ENCODE measurements at regions not wholly inside any gene's neighbourhood (a gene's known extent, or its start where the extent isn't known, plus 50 kb on each side); places are given as distances from the start of the nearest gene placed in this dataset.

DNA sequence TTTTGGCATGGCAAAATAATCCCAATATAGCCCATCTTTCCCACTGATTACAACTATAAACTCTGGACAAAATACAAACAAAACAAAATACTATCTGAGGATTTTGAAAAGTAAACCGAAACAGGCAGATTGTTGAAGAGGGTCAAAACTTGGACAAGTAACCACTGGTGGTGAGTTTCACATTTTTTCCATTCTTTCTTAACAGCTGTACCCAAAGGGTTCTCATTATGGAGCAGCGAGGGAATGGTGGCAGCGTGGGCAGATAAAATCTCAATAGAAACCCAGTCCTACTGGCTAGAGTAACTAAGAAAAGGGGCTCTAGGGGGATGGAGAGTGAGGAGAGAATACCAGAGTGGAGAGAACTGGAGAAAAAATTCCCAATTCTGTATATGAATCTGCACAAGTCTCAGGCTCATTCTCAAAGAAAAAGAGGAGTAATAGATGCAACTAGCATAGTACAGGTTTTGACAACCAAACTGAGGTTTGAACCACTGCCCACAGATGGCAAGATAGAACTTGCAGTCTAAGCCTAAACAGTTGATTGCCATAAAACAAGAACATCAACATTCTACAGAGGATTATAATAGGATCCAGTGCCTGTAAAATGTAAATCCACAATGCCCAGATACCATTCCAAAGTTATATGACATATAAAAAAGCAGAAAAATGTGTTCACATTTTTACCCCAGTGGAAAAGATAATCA is 284.5 kb downstream of the KCNRG start:
- ATAC-seq, result no peak
- TF ChIP-seq ZNF70 (CRISPR knock-in tag; IDR thresholded peaks at IDR 0.05), result no peak
- no peak for TF ChIP-seq TOX (CRISPR knock-in tag; IDR thresholded peaks at IDR 0.05; ENCODE audit: borderline replicate concordance)
- no peak for TF ChIP-seq ZNF565 (CRISPR knock-in tag; conservative IDR thresholded peaks at IDR 0.05; ENCODE audit: low read depth)

DNA sequence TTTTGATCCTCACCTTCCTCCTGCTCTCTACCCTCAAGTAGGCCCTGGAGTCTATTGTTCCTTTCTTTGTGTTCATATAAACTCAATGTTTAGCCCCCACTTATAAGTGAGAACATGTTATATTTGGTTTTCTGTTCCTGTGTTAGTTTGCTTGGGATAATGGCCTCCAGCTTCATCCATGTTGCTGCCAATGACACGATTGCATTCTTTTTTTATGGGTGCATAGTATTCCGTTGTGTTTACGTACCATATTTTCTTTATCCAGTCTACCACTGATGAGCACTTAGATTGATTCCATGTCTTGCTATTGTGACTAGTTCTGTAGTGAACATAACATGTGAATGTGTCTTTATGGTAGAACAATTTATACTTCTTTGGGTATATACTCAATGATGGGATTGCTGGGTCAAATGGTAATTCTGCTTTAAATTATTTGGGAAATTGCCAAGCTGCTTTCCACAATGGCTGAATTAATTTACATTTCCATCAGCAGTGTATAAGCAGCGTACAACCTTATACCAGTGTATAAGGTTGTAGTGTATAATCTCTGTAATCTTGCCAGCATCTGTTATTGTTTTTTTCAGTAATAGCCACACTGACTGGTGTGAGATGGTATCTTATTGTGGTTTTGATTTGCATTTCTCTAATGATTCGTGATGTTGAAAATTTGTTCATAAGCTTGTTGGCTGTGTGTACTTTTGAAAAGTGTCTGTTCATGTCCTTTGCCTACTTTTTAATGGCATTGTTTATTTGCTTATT is 288.9 kb downstream of the KCNRG start:
- TF ChIP-seq ZNF8 (CRISPR knock-in tag; IDR thresholded peaks at IDR 0.05), result no peak
- no peak for TF ChIP-seq OSR1 (CRISPR knock-in tag; IDR thresholded peaks at IDR 0.05)
- TF ChIP-seq, protein P1, sequence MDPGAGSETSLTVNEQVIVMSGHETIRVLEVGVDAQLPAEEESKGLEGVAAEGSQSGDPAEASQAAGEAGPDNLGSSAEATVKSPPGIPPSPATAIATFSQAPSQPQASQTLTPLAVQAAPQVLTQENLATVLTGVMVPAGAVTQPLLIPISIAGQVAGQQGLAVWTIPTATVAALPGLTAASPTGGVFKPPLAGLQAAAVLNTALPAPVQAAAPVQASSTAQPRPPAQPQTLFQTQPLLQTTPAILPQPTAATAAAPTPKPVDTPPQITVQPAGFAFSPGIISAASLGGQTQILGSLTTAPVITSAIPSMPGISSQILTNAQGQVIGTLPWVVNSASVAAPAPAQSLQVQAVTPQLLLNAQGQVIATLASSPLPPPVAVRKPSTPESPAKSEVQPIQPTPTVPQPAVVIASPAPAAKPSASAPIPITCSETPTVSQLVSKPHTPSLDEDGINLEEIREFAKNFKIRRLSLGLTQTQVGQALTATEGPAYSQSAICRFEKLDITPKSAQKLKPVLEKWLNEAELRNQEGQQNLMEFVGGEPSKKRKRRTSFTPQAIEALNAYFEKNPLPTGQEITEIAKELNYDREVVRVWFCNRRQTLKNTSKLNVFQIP (CRISPR knock-in tag; IDR thresholded peaks at IDR 0.05; ENCODE audit: borderline replicate concordance, low read depth), result no peak
- TF ChIP-seq, protein P2, sequence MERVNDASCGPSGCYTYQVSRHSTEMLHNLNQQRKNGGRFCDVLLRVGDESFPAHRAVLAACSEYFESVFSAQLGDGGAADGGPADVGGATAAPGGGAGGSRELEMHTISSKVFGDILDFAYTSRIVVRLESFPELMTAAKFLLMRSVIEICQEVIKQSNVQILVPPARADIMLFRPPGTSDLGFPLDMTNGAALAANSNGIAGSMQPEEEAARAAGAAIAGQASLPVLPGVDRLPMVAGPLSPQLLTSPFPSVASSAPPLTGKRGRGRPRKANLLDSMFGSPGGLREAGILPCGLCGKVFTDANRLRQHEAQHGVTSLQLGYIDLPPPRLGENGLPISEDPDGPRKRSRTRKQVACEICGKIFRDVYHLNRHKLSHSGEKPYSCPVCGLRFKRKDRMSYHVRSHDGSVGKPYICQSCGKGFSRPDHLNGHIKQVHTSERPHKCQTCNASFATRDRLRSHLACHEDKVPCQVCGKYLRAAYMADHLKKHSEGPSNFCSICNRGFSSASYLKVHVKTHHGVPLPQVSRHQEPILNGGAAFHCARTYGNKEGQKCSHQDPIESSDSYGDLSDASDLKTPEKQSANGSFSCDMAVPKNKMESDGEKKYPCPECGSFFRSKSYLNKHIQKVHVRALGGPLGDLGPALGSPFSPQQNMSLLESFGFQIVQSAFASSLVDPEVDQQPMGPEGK (CRISPR knock-in tag; IDR thresholded peaks at IDR 0.05; ENCODE audit: borderline replicate concordance), result no peak
- no peak for TF ChIP-seq SNAI2 (CRISPR knock-in tag; IDR thresholded peaks at IDR 0.05)
- no peak for TF ChIP-seq TCF4 (CRISPR knock-in tag; IDR thresholded peaks at IDR 0.05; ENCODE audit: borderline replicate concordance)
- TF ChIP-seq TOX (CRISPR knock-in tag; IDR thresholded peaks at IDR 0.05; ENCODE audit: borderline replicate concordance), result no peak
- no peak for TF ChIP-seq GLIS3 (CRISPR knock-in tag; IDR thresholded peaks at IDR 0.05)
- no peak for TF ChIP-seq ARNTL (CRISPR knock-in tag; IDR thresholded peaks at IDR 0.05; ENCODE audit: borderline replicate concordance, low read depth)
- TF ChIP-seq ZNF70 (CRISPR knock-in tag; IDR thresholded peaks at IDR 0.05), result no peak
- no peak for TF ChIP-seq RARB (CRISPR knock-in tag; IDR thresholded peaks at IDR 0.05)
- TF ChIP-seq BACH2 (CRISPR knock-in tag; IDR thresholded peaks at IDR 0.05; ENCODE audit: borderline replicate concordance), result no peak
- no peak for TF ChIP-seq ZFP3 (CRISPR knock-in tag; IDR thresholded peaks at IDR 0.05)
- TF ChIP-seq, protein P3, sequence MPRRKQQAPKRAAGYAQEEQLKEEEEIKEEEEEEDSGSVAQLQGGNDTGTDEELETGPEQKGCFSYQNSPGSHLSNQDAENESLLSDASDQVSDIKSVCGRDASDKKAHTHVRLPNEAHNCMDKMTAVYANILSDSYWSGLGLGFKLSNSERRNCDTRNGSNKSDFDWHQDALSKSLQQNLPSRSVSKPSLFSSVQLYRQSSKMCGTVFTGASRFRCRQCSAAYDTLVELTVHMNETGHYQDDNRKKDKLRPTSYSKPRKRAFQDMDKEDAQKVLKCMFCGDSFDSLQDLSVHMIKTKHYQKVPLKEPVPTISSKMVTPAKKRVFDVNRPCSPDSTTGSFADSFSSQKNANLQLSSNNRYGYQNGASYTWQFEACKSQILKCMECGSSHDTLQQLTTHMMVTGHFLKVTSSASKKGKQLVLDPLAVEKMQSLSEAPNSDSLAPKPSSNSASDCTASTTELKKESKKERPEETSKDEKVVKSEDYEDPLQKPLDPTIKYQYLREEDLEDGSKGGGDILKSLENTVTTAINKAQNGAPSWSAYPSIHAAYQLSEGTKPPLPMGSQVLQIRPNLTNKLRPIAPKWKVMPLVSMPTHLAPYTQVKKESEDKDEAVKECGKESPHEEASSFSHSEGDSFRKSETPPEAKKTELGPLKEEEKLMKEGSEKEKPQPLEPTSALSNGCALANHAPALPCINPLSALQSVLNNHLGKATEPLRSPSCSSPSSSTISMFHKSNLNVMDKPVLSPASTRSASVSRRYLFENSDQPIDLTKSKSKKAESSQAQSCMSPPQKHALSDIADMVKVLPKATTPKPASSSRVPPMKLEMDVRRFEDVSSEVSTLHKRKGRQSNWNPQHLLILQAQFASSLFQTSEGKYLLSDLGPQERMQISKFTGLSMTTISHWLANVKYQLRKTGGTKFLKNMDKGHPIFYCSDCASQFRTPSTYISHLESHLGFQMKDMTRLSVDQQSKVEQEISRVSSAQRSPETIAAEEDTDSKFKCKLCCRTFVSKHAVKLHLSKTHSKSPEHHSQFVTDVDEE (CRISPR knock-in tag; IDR thresholded peaks at IDR 0.05), result no peak
- TF ChIP-seq ESRRG (CRISPR knock-in tag; IDR thresholded peaks at IDR 0.05), result no peak
- TF ChIP-seq ISL1 (CRISPR knock-in tag; IDR thresholded peaks at IDR 0.05), result no peak
- no peak for TF ChIP-seq ZNF565 (CRISPR knock-in tag; conservative IDR thresholded peaks at IDR 0.05; ENCODE audit: low read depth)
- TF ChIP-seq CSDC2 (CRISPR knock-in tag; IDR thresholded peaks at IDR 0.05), result no peak
- TF ChIP-seq, protein P4, sequence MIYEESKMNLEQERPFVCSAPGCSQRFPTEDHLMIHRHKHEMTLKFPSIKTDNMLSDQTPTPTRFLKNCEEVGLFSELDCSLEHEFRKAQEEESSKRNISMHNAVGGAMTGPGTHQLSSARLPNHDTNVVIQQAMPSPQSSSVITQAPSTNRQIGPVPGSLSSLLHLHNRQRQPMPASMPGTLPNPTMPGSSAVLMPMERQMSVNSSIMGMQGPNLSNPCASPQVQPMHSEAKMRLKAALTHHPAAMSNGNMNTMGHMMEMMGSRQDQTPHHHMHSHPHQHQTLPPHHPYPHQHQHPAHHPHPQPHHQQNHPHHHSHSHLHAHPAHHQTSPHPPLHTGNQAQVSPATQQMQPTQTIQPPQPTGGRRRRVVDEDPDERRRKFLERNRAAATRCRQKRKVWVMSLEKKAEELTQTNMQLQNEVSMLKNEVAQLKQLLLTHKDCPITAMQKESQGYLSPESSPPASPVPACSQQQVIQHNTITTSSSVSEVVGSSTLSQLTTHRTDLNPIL (CRISPR knock-in tag; IDR thresholded peaks at IDR 0.05; ENCODE audit: low read depth), result no peak
- no peak for TF ChIP-seq PPARA (CRISPR knock-in tag; IDR thresholded peaks at IDR 0.05; ENCODE audit: borderline replicate concordance)
- ATAC-seq, result no peak

DNA sequence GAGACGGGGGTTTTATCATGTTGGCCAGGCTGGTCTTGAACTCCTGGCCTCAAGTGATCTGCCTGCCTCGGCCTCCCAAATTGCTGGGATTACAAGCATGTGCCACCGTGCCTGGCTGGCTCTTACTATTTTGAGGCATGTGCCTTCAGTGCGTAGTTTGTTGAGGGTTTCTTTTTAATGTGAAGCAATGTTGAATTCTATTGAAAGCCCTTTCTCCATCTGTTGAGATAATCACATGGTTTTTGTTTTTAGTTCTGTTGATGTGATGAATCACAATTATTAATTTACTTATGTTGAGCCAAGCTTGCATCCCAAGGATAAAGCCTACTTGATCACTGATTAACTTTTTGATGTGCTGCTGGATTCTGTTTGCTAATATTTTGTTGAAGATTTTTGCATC is 290.9 kb downstream of the KCNRG start:
- no peak for ATAC-seq
- TF ChIP-seq ESRRG (CRISPR knock-in tag; IDR thresholded peaks at IDR 0.05) (no peak), SNAI2 (CRISPR knock-in tag; IDR thresholded peaks at IDR 0.05) (no peak), ZNF565 (CRISPR knock-in tag; conservative IDR thresholded peaks at IDR 0.05; ENCODE audit: low read depth) (no peak), ARNTL (CRISPR knock-in tag; IDR thresholded peaks at IDR 0.05; ENCODE audit: borderline replicate concordance, low read depth) (no peak), PPARA (CRISPR knock-in tag; IDR thresholded peaks at IDR 0.05; ENCODE audit: borderline replicate concordance) (no peak), CSDC2 (CRISPR knock-in tag; IDR thresholded peaks at IDR 0.05) (no peak), TCF4 (CRISPR knock-in tag; IDR thresholded peaks at IDR 0.05; ENCODE audit: borderline replicate concordance) (no peak)
- TF ChIP-seq, protein P3 (CRISPR knock-in tag; IDR thresholded peaks at IDR 0.05), result no peak
- TF ChIP-seq, protein P5, sequence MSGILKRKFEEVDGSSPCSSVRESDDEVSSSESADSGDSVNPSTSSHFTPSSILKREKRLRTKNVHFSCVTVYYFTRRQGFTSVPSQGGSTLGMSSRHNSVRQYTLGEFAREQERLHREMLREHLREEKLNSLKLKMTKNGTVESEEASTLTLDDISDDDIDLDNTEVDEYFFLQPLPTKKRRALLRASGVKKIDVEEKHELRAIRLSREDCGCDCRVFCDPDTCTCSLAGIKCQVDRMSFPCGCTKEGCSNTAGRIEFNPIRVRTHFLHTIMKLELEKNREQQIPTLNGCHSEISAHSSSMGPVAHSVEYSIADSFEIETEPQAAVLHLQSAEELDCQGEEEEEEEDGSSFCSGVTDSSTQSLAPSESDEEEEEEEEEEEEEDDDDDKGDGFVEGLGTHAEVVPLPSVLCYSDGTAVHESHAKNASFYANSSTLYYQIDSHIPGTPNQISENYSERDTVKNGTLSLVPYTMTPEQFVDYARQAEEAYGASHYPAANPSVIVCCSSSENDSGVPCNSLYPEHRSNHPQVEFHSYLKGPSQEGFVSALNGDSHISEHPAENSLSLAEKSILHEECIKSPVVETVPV (CRISPR knock-in tag; IDR thresholded peaks at IDR 0.05), result no peak
- TF ChIP-seq, protein P1 (CRISPR knock-in tag; IDR thresholded peaks at IDR 0.05; ENCODE audit: borderline replicate concordance, low read depth), result no peak

Measured in SK-N-SH treated with all-trans-retinoic acid at 6 μM for 48 hours (cell line).